ENCODE measurements at regions not wholly inside any gene's neighbourhood (a gene's known extent, or its start where the extent isn't known, plus 50 kb on each side); places are given as distances from the start of the nearest gene placed in this dataset.
"Not testable (repeated sequence)": the region's sequence is repeated elsewhere in the genome, so short reads cannot be mapped to it uniquely, and the experiment has no call there.

DNA sequence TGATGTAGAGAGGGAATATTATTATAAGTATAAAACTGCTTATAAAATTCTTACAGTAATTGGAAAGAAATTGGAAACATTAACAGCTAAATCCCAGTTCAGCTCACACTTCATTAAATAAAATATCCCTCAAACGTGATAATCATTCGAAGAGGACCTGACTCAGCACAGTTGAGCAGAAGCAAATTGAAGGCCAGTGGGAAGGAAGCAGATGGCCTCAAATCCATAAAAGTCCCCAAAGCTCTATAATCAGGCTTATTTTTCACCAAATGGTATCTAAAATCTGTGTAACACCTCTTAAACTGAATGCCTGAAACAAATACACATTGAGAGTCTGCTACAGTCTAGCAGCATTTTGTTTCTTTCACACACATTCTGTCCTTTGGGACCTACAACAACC, 106.8 kb downstream of the TENT5C start:
- Mint-ChIP-seq H3K27me3 (ENCODE audit: low read depth) (peaks cover 18% of the 10 kb centered on the region), H3K27ac (no peak overlapping the region), H3K36me3 (ENCODE audit: low read depth) (no peaks in the 10 kb centered on the region), H3K4me1 (ENCODE audit: low read depth) (no peaks in the 10 kb centered on the region), H3K4me3 (ENCODE audit: low read depth) (no peak overlapping the region), H3K9me3 (peaks cover 12% of the 10 kb centered on the region)
- no peak for DNase-seq (ENCODE audit: low spot score)
- intact Hi-C loops (cut with micrococcal nuclease), result no loop called here

DNA sequence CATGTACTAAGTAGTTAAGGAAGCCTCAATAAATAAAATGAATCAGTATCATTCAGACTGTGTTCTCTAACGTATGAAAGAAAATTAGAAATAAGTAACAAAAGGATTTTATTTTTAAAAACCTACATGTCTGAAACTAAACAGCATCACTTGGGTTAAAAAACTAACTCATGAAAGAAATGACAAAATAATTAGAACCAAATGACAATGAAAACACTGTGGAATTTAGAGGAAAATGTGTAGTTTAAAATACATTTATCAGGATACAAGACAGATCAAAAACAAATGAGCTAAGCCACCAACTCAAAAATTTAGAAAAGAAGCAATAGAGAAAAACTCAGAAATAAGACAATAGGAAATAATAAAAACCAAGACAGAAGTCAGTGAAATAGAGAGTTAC, 108.7 kb downstream of the TENT5C start:
- DNase-seq (ENCODE audit: low spot score), result no peak
- no peaks in the 10 kb centered on the region for H3K36me3 Mint-ChIP-seq (ENCODE audit: low read depth)
- H3K27me3 Mint-ChIP-seq (ENCODE audit: low read depth), result peaks cover 20% of the 10 kb centered on the region
- intact Hi-C loops (cut with micrococcal nuclease), result no loop called here
- H3K27ac Mint-ChIP-seq, result no peak overlapping the region
- no peak overlapping the region for H3K4me3 Mint-ChIP-seq (ENCODE audit: low read depth)
- no peaks in the 10 kb centered on the region for H3K4me1 Mint-ChIP-seq (ENCODE audit: low read depth)
- H3K9me3 Mint-ChIP-seq, result peaks cover 19% of the 10 kb centered on the region

DNA sequence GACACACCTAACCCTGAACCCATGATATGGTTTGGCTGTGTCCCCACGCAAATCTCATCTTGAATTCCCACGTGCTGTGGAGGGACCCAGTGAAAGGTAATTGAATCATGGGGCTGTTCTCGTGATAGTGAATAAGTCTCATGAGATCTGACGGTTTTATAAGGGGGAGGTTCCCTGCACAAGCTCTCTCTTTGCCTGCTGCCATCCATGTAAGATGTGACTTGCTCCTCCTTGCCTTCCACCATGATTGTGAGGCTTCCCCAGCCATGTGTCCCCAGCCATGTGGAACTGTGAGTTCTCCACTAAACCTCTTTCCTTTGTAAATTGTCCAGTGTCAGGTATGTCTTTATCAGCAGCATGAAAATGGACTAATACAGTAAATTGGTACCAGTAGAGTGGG, 110.2 kb downstream of the TENT5C start:
- H3K4me1 Mint-ChIP-seq (ENCODE audit: low read depth); intact Hi-C loops (cut with micrococcal nuclease); DNase-seq (ENCODE audit: low spot score); H3K4me3 Mint-ChIP-seq (ENCODE audit: low read depth); H3K27ac Mint-ChIP-seq; H3K36me3 Mint-ChIP-seq (ENCODE audit: low read depth): not testable (repeated sequence)
- Mint-ChIP-seq H3K27me3 (ENCODE audit: low read depth) (peaks cover 20% of the 10 kb centered on the region), H3K9me3 (peaks cover 24% of the 10 kb centered on the region)

GRCh38 chr1:117717980-117718379, 112.1 kb downstream of the TENT5C start:
- H3K4me3 Mint-ChIP-seq (ENCODE audit: low read depth); H3K4me1 Mint-ChIP-seq (ENCODE audit: low read depth); DNase-seq (ENCODE audit: low spot score); intact Hi-C loops (cut with micrococcal nuclease); H3K27ac Mint-ChIP-seq; H3K36me3 Mint-ChIP-seq (ENCODE audit: low read depth): not testable (repeated sequence)
- H3K9me3 Mint-ChIP-seq, result peaks cover 24% of the 10 kb centered on the region
- H3K27me3 Mint-ChIP-seq (ENCODE audit: low read depth), result peaks cover 22% of the 10 kb centered on the region

DNA sequence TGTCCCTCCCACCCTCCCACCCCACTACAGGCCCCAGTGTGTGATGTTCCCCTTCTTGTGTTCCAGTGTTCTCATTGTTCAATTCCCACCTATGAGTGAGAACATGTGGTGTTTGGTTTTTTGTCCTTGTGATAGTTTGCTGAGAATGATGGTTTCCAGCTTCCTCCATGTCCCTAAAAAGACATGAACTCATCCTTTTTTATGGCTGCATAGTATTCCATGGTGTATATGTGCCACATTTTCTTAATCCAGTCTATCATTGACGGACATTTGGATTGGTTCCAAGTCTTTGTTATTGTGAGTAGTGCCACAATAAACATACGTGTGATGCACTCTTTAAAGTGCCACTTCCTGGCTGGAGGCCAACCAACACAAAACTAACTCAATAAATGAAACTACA, 112.7 kb downstream of the TENT5C start:
- DNase-seq (ENCODE audit: low spot score); intact Hi-C loops (cut with micrococcal nuclease); H3K36me3 Mint-ChIP-seq (ENCODE audit: low read depth); H3K4me3 Mint-ChIP-seq (ENCODE audit: low read depth); H3K4me1 Mint-ChIP-seq (ENCODE audit: low read depth); H3K27ac Mint-ChIP-seq: not testable (repeated sequence)
- H3K9me3 Mint-ChIP-seq, result peaks cover 24% of the 10 kb centered on the region
- peaks cover 23% of the 10 kb centered on the region for H3K27me3 Mint-ChIP-seq (ENCODE audit: low read depth)

- Mint-ChIP-seq H3K4me1 (ENCODE audit: low read depth) (no peaks in the 10 kb centered on the region), H3K27me3 (ENCODE audit: low read depth) (peaks cover 19% of the 10 kb centered on the region), H3K9me3 (peaks cover 24% of the 10 kb centered on the region), H3K36me3 (ENCODE audit: low read depth) (no peaks in the 10 kb centered on the region), H3K4me3 (ENCODE audit: low read depth) (no peak overlapping the region), H3K27ac (no peak overlapping the region)
- DNase-seq (ENCODE audit: low spot score), result no peak
- intact Hi-C loops (cut with micrococcal nuclease), result no loop called here
Observed at GRCh38 chr1:117719004-117719403, 113.2 kb downstream of the TENT5C start.

DNA sequence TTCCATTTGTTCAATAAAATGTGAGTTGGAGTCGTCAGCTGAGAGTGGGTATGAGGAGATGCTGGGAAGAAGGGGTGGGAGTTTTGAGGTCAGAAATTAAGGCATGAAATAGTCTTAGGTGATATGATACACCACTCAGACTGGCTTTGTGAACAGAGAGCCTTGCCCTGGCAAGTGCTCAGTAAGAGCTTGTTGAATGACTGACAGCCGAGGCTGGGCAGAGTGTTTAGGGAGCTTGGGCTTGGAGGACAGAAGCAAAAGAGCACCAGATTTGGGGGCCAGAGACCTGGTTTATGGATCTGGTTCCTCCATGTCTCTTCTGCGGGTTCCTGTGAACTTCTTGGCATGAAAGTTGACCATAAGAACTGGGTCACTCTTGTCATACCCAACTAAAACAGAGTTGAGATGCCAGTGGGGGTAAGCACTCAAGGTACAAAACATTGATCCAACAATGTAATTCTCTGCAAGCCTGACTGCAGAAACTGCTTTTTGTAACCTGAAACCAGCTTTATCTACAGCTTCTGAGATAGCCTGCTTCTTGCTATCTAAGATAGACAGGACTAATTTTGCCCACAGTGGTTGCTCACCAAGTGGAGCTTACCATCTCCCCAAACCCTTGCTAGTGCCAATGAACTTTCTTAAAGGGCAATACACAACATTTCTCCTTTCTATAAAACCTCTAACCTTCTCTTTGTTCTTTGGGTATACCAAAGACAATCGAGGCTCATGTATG, 126.4 kb downstream of the TENT5C start:
- intact Hi-C loops (cut with micrococcal nuclease), result no loop called here
- peaks cover 19% of the 10 kb centered on the region for H3K9me3 Mint-ChIP-seq
- no peak for DNase-seq (ENCODE audit: low spot score)
- peaks cover 17% of the 10 kb centered on the region for H3K4me1 Mint-ChIP-seq (ENCODE audit: low read depth)
- no peaks in the 10 kb centered on the region for H3K36me3 Mint-ChIP-seq (ENCODE audit: low read depth)
- H3K27ac Mint-ChIP-seq, result no peak overlapping the region
- H3K4me3 Mint-ChIP-seq (ENCODE audit: low read depth), result no peak overlapping the region
- H3K27me3 Mint-ChIP-seq (ENCODE audit: low read depth), result peaks cover 13% of the 10 kb centered on the region

GRCh38 chr1:117732956-117733355, 127.1 kb downstream of the TENT5C start:
- intact Hi-C loops (cut with micrococcal nuclease), result no loop called here
- no peak for DNase-seq (ENCODE audit: low spot score)
- H3K27ac Mint-ChIP-seq, result no peak overlapping the region
- H3K4me1 Mint-ChIP-seq (ENCODE audit: low read depth), result peaks cover 17% of the 10 kb centered on the region
- peaks cover 12% of the 10 kb centered on the region for H3K9me3 Mint-ChIP-seq
- H3K4me3 Mint-ChIP-seq (ENCODE audit: low read depth), result no peak overlapping the region
- no peaks in the 10 kb centered on the region for H3K36me3 Mint-ChIP-seq (ENCODE audit: low read depth)
- H3K27me3 Mint-ChIP-seq (ENCODE audit: low read depth), result peaks cover 9% of the 10 kb centered on the region

DNA sequence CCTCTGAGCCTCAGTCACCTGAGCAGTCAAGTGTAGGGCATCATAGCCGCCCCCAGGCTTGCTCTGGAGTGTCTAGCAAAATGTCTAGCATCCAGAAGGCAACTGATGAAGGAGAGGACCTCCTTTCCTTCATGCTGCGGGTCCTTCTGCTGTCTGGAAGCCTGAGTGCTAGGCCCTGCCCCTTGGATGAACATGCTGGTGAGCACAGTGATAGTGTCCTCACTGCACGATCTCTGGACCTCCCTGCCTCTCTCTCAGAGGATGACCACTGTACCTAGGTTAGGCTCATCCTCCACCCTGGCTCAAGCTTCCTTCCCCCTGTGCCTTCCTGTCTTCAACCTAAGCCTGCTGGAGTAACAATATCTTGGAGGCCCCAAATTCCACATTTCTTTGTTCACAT, 128.6 kb downstream of the TENT5C start:
- peaks cover 10% of the 10 kb centered on the region for H3K4me1 Mint-ChIP-seq (ENCODE audit: low read depth)
- intact Hi-C loops (cut with micrococcal nuclease), result no loop called here

GRCh38 chr1:117735045-117735992, 129.5 kb downstream of the TENT5C start:
- intact Hi-C loops (cut with micrococcal nuclease), result no loop called here
- H3K27ac Mint-ChIP-seq, result peak overlapping the region; percentile 81
- H3K36me3 Mint-ChIP-seq (ENCODE audit: low read depth), result no peaks in the 10 kb centered on the region
- peaks cover 15% of the 10 kb centered on the region for H3K27me3 Mint-ChIP-seq (ENCODE audit: low read depth)
- H3K4me3 Mint-ChIP-seq (ENCODE audit: low read depth), result peak overlapping the region; percentile 73
- no peaks in the 10 kb centered on the region for H3K9me3 Mint-ChIP-seq
- H3K4me1 Mint-ChIP-seq (ENCODE audit: low read depth), result peaks cover 8% of the 10 kb centered on the region
- no peak for DNase-seq (ENCODE audit: low spot score)

More for the DNA sequence above, 128.6 kb downstream of the TENT5C start:
- peaks cover 2% of the 10 kb centered on the region for H3K9me3 Mint-ChIP-seq
- no peak overlapping the region for H3K4me3 Mint-ChIP-seq (ENCODE audit: low read depth)
- peaks cover 14% of the 10 kb centered on the region for H3K27me3 Mint-ChIP-seq (ENCODE audit: low read depth)
- peak overlapping the region; percentile 64 for H3K27ac Mint-ChIP-seq
- no peaks in the 10 kb centered on the region for H3K36me3 Mint-ChIP-seq (ENCODE audit: low read depth)
- DNase-seq (ENCODE audit: low spot score), result no peak

DNA sequence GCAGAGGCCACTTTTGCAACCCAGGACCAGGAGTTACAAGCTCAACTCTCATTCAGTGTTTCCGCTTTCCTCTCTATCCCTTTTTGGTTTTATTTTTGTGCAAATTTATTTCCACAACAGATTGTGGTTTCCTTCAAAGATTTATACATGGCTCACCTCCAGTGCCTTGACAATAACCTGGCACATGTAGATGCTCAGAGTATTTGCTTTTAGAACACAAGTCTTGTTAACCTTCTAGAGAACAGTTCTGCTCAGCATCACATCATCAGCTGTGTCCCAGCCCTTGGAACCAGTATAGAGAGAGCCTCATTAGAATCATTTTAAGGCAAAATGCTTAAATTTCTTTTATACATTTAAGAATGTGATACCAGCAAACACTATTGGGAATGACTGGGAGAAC, 133.7 kb downstream of the TENT5C start:
- no peaks in the 10 kb centered on the region for H3K36me3 Mint-ChIP-seq (ENCODE audit: low read depth)
- H3K27ac Mint-ChIP-seq, result no peak overlapping the region
- no peak overlapping the region for H3K4me3 Mint-ChIP-seq (ENCODE audit: low read depth)
- H3K9me3 Mint-ChIP-seq, result no peaks in the 10 kb centered on the region
- H3K27me3 Mint-ChIP-seq (ENCODE audit: low read depth), result peaks cover 37% of the 10 kb centered on the region
- intact Hi-C loops (cut with micrococcal nuclease), result no loop called here
- H3K4me1 Mint-ChIP-seq (ENCODE audit: low read depth), result peaks cover 7% of the 10 kb centered on the region
- DNase-seq (ENCODE audit: low spot score), result no peak

- Mint-ChIP-seq H3K4me3 (ENCODE audit: low read depth) (no peak overlapping the region), H3K27me3 (ENCODE audit: low read depth) (peaks cover 38% of the 10 kb centered on the region), H3K36me3 (ENCODE audit: low read depth) (no peaks in the 10 kb centered on the region), H3K9me3 (no peaks in the 10 kb centered on the region), H3K27ac (no peak overlapping the region), H3K4me1 (ENCODE audit: low read depth) (peaks cover 1% of the 10 kb centered on the region)
- no peak for DNase-seq (ENCODE audit: low spot score)
- intact Hi-C loops (cut with micrococcal nuclease), result no loop called here
Observed at GRCh38 chr1:117740496-117740895, 134.6 kb downstream of the TENT5C start.

- DNase-seq (ENCODE audit: low spot score); H3K36me3 Mint-ChIP-seq (ENCODE audit: low read depth); H3K4me3 Mint-ChIP-seq (ENCODE audit: low read depth); H3K27ac Mint-ChIP-seq; H3K4me1 Mint-ChIP-seq (ENCODE audit: low read depth); intact Hi-C loops (cut with micrococcal nuclease); H3K9me3 Mint-ChIP-seq: not testable (repeated sequence)
- H3K27me3 Mint-ChIP-seq (ENCODE audit: low read depth), result peaks cover 39% of the 10 kb centered on the region
Observed at GRCh38 chr1:117746565-117746964, 140.7 kb downstream of the TENT5C start.
